TTC549 (cell line): ENCODE measurements at regions not wholly inside any gene's neighbourhood (a gene's known extent, or its start where the extent isn't known, plus 50 kb on each side); places are given as distances from the start of the nearest gene placed in this dataset.
"Not testable (repeated sequence)": the region's sequence is repeated elsewhere in the genome, so short reads cannot be mapped to it uniquely, and the experiment has no call there.

Experiments
- FAIRE-seq: peaks from 2 replicates; lab custom pipeline; 2012; peaks lifted over from hg19 to GRCh38; lab: Jason Lieb, UNC

DNA sequence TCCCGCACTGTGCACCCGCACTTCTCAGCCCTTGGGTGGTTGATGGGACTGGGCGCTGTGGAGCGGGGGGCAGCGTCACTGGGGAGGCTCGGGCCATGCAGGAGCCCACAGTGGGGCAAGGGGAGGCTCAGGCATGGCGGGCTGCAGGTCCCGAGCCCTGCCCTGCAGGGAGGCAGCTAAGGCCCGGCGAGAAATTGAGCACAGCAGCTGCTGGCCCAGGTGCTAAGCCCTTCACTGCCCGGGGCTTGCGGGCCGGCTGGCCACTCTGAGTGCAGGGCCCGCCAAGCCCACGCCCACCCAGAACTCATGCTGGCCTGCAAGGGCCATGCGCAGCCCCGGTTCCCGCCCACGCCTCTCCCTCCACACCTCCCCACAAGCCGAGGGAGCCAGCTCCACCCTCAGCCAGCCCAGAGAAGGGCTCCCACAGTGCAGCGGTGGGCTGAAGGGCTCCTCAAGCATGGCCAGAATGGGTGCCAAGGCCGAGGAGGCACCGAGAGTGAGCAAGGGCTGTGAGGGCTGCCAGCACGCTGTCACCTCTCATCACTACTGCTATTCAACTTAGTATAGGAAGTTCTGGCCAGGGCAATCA is 60.3 kb upstream of the FBXL17 start:
- FAIRE-seq = not testable (repeated sequence)

DNA sequence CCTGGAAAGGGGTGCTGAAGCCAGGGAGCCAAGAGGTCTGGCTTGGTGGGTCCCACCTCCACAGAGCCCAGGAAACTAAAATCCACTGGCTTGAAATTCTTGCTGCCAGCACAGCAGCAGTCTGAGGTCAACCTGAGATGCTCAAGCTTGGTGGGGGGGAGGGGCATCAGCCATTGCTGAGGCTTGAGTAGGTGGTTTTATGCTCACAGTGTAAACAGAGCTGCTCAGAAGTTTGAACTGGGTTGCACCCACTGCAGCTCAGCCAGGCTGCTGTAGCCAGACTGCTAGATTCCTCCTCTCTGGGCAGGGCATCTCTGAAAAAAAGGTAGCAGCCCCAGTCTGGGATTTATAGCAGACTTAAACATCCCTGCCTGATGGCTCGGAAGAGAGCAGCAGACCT is 55.5 kb upstream of the FBXL17 start:
- no peak for FAIRE-seq

DNA sequence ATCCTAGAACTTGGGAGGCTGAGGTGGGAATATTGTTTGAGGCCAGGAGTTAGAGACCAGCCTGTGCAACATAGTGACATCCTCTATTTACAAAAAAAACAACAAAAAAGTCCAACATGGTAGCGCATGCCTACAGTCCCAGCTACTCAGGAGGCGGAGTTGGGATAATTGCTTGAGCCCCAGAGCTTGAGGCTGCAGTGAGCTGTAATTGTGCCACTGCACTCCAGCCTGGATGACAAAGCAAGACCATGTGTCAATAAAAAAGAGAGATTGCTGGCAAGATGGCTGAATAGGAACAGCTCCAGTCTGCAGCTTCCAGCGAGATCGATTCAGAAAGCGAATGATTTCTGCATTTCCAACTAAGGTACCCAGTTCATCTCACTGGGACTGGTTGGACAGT is 54.8 kb upstream of the FBXL17 start:
- no peak for FAIRE-seq

DNA sequence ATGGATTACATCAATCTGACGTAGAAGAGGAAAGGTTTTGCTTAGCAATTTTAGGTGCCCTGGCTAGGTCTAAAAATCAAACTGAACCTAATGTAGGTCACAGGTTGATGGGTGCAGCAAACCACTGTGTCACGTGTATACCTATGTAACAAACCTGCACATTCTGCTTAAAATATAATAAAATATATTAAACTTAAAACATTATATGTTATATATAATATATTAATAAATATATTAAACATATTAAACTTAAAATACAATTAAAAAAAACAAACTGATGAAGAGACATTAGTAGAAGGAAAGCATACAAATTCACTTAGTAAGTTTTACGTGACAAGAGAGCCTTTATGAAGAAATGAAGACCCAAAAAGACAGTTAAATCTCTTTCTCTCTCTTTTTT is 51.7 kb upstream of the FBXL17 start:
- no peak for FAIRE-seq

DNA sequence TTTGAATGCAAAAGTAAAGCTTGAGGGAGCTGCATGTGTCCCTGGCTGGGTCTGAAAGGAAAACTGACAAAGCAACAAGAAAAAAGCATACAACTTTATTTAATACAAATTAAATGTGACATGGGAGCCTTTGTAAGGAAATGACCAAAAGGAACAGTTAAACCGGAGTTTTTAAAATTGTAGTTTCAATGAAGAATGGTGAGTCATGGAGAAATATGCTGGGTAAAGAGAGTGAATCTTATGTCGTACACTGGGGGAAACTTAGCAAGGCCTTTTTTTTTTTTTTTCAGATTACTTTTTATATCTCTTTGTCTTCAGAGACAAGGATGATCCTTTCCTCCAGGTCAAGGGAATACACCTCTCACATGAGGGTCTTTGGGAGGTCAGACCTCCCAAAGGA is 50.1 kb upstream of the FBXL17 start:
- no peak for FAIRE-seq
